GM12878 (cell line): ENCODE measurements at regions not wholly inside any gene's neighbourhood (a gene's known extent, or its start where the extent isn't known, plus 50 kb on each side); places are given as distances from the start of the nearest gene placed in this dataset.

Source experiments
- BACH1 ChIP-seq: fragments of 450-650 bp; IDR thresholded peaks from 2 replicates; pipeline ENCODE4 v1.6.1; 2017; ENCODE audit warnings: mild to moderate bottlenecking, borderline replicate concordance
- BRCA1 ChIP-seq: IDR thresholded peaks from 2 replicates; pipeline ENCODE4 v1.6.1; 2011; ENCODE audit warnings: low read depth, low read length, improper control_type of control experiment
- HCFC1 ChIP-seq: fragments of 150-350 bp; IDR thresholded peaks from 2 replicates; pipeline ENCODE4 v1.6.1; 2014; ENCODE audit warnings: low read length
- MYC ChIP-seq: IDR thresholded peaks from 2 replicates; pipeline ENCODE4 v1.6.1; 2011; ENCODE audit warnings: mild to moderate bottlenecking, low read length, moderate library complexity, inconsistent platforms; ENCODE audit not compliant: insufficient read depth, insufficient replicate concordance, insufficient read length, severe bottlenecking
- POLR2AphosphoS5 ChIP-seq: IDR thresholded peaks from 2 replicates; pipeline ENCODE4 v1.6.1; 2011; ENCODE audit warnings: mild to moderate bottlenecking, low read length, inconsistent platforms
- SIN3A ChIP-seq: IDR thresholded peaks from 2 replicates; pipeline ENCODE4 v1.6.1; 2012; ENCODE audit warnings: low read depth, low read length, improper control_type of control experiment
- ZNF274 ChIP-seq: IDR thresholded peaks from one replicate; pipeline ENCODE4 v1.8.0; 2011; ENCODE audit not compliant: insufficient read length, insufficient read depth

- TF ChIP-seq ZNF274: no peak
- TF ChIP-seq BACH1: no peak
- no peak for TF ChIP-seq SIN3A
- TF ChIP-seq BRCA1: no peak
- no peak for TF ChIP-seq MYC
- TF ChIP-seq POLR2AphosphoS5: no peak
- TF ChIP-seq HCFC1: no peak
Measured at GRCh38 chr6:170174124-170174770, 116.6 kb downstream of the DLL1 start.
